ENCODE measurements at regions not wholly inside any gene's neighbourhood (a gene's known extent, or its start where the extent isn't known, plus 50 kb on each side); places are given as distances from the start of the nearest gene placed in this dataset.
"Not testable (repeated sequence)": the region's sequence is repeated elsewhere in the genome, so short reads cannot be mapped to it uniquely, and the experiment has no call there.

- DNase-seq = no peak
Measured at GRCh38 chr3:159664006-159664405, 324.6 kb upstream of the IL12A start.

- no peak for DNase-seq
Measured at GRCh38 chr3:159664653-159665052, 324.0 kb upstream of the IL12A start.

GRCh38 chr3:159667261-159667660 lies 321.4 kb upstream of the IL12A start:
- DNase-seq = no peak

- no peak for DNase-seq
Measured at GRCh38 chr3:159668461-159668860, 320.2 kb upstream of the IL12A start.

- no peak for DNase-seq
Measured at GRCh38 chr3:159668990-159669476, 319.6 kb upstream of the IL12A start.

- DNase-seq = peak; percentile 26
Measured at GRCh38 chr3:159669766-159670165, 318.9 kb upstream of the IL12A start.

- no peak for DNase-seq
Measured at GRCh38 chr3:159672728-159673688, 315.6 kb upstream of the IL12A start.

- no peak for DNase-seq
Measured at GRCh38 chr3:159674583-159674982, 314.1 kb upstream of the IL12A start.

DNA sequence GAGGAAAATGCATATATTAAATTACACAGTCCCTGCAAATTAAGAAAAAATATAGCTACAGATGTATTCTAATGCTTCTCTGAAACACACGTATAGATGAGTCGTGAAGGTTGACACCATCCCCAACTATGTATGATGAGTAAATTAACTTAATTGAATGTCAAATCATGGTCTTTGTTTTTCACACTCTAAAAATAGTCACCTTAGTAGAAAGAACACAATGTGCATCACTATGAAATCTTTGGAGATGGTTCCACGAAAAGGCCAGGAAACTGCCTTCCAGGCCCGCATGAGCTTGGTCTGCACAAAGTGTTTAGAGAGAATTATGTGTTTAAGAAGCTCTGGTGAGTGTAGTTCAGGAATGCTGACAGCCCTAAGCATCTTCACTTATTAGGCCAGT lies 313.4 kb upstream of the IL12A start:
- DNase-seq = no peak

DNA sequence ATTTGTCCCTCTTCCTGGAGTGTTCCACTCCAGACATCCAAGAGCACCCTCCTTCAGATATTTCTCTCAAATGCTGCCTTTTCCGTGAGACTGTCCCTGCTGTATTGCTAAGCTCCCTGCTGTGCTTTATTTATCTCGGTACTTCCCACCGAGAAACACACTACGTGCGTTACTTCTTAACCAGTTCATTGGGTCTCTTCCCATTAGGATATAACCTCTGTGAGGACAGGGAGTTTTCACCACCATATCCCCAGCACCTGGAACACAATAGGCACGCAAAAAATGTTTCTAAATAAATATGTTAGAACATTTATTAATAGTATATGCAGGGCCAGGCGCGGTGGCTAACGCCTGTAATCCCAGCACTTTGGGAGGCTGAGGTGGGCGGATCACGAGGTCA lies 308.7 kb upstream of the IL12A start:
- DNase-seq = no peak

GRCh38 chr3:159681717-159682116 lies 306.9 kb upstream of the IL12A start:
- DNase-seq = not testable (repeated sequence)

GRCh38 chr3:159685801-159686200 lies 302.8 kb upstream of the IL12A start:
- DNase-seq = no peak

DNA sequence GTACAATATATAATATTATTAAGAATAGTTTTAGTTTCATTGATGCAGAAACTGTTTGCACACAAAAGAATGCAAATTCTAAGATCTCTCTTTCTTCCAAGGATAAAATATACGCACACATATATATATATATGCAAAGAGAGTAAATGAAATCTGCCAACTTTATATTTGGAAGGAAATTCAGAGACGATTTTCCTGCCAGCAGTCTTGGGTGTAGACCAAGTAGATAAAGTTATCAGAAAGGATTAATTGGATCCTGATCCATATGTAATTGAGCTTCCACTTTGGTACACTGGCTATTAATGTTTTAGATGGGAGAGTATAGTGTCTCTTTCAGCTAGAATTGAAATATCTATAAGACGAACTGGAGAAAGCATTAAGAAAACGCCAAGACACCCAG lies 295.4 kb upstream of the IL12A start:
- no peak for DNase-seq

GRCh38 chr3:159711560-159712333 lies 276.9 kb upstream of the IL12A start:
- DNase-seq = no peak

GRCh38 chr3:159721324-159721723 lies 267.3 kb upstream of the IL12A start:
- no peak for DNase-seq

DNA sequence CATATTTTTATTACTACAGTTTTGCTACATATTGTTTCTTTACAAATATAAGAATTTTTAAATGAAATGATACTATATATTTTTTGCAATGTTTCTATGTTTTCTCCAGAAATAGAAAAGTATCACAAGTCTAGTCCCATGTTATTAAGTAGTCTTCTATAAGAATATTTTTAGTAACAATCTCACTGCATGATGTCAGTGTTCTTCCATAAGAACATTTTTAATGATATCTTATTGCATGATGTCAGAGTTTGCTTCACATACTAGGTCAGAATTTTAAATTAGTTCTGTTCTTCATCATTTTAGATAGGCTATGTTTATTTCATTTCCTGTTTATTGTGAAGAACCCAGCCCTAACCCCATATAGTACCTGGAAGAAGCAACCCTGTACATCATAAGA lies 265.3 kb upstream of the IL12A start:
- no peak for DNase-seq

- DNase-seq = no peak
Measured at GRCh38 chr3:159724627-159725026, 264.0 kb upstream of the IL12A start.

DNA sequence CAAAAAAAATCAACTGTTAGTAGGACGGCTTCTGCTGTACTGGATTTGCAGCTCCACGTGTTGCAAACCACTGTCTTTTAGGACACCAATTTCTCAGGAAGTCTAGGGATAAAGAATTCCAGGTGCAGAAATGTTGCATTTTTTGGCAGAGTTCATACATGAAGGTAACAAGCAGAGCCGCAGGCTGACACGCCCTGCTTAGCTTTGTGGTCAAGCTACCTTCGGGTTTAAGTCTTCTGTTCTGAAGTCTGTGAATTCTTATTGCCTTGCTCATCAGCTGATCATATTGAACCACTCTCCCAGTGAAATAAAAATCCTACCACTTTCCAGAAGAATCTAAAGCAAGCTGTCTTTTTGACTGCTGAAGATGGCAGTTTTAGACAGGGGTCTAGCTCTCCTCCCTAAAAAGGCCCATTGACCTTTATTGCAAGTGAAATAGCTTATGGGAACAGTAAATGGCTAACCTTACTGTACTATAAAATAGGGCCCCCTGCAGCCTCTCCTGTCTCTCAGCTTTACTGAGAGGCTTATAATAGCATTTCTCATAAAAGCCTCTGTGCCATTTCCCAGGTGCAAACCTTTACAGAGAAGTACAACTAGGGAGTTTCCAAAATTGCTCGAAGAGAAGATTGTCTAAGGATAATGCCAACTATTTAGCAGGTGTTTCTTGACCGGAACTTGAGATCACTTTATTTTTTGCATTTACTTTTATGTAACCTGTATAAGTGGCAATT lies 262.2 kb upstream of the IL12A start:
- no peak for DNase-seq

DNA sequence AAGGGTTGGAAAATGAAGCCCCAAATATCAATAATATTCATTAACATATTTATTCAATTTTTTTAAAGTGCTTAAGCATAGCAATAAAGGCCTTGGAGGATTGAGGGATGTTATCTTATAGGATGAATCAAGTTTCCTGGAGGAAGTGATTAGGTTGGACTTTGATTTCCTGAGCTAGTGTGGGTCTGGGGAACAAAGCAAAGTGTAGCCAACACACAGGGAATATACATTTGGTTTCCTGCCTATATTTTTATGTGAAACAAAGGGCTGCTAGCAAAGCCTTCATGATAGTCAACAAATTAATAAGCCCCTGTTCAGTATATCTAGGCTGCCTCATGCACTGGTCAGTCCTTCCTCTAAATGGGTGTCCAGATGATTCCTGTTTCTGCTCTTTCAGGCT lies 261.1 kb upstream of the IL12A start:
- no peak for DNase-seq

DNA sequence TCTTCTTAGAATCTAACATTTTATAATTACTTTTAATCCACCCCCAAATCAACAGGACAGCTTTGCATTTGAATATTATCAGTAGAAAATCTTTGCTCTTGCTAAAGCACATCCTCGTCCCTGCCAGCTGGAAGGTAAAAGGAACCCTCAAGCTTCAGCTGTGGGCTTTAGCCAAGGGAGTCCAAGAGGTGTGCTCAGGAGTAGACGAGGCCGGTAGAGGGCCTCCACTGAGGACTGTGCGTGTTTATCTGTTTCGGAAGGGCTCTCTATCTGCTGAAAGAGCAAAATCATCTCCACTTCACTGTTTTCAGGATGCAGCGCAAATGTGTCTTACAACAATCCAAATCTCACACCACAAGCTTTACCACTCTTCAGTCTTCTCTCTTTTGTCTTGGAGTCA lies 257.4 kb upstream of the IL12A start:
- no peak for DNase-seq

GRCh38 chr3:159732172-159733111 lies 256.2 kb upstream of the IL12A start:
- no peak for DNase-seq
